GM12875 (cell line): ENCODE measurements at regions not wholly inside any gene's neighbourhood (a gene's known extent, or its start where the extent isn't known, plus 50 kb on each side); places are given as distances from the start of the nearest gene placed in this dataset.
"Not testable (repeated sequence)": the region's sequence is repeated elsewhere in the genome, so short reads cannot be mapped to it uniquely, and the experiment has no call there.

Experiments
- H3K4me3 ChIP-seq: one replicate; pipeline ENCODE4 v1.5.1; 2011; ENCODE audit warnings: low read depth, low read length, control low read depth
- TF ChIP-seq, protein P1 (sequence below): IDR thresholded peaks from 2 replicates; pipeline ENCODE4 v1.5.1; 2011; ENCODE audit warnings: low read depth, mild to moderate bottlenecking, control low read depth, inconsistent platforms, low read length, moderate library complexity, borderline replicate concordance; ENCODE audit not compliant: insufficient read depth

GRCh38 chrX:92081250-92081649 lies 302.1 kb downstream of the PCDH11X start:
- H3K4me3 ChIP-seq: not testable (repeated sequence)

DNA sequence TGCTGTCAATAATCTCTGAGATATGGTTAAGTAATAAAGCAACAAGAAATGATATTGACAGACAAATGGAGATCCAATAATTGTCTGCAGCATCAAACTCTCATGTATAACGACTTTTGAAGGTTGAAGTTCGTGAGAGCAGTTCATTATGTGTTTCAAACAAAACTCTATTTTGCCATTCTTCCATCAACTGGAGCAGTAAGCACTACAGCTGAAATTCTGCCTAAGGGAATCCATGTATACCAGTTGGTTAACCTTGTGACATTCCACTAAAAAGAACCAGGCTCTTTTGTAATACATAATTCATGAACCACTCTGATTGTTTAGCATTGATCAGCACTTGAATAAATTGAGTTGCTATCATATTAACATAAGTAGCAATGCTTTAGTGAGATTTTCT lies 311.6 kb downstream of the PCDH11X start:
- H3K4me3 ChIP-seq: not testable (repeated sequence)

DNA sequence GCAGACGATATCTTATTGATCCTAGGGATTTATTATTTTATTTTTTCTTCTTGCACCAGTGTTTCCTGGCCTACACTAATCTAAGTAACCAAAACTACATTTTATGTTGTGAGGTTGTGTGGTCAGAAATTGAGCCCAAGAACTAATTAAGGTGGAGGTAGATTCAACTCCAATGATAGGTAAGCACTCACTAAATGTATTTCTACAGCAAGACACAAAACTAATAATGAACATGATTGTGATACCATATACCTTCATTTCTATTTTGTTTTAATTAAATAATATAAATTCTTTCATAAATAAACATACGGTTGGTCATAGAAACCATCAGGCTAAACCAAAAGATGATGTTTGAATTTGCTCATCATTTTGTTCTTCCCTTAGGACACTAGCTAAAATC lies 319.0 kb downstream of the PCDH11X start:
- not testable (repeated sequence) for H3K4me3 ChIP-seq

DNA sequence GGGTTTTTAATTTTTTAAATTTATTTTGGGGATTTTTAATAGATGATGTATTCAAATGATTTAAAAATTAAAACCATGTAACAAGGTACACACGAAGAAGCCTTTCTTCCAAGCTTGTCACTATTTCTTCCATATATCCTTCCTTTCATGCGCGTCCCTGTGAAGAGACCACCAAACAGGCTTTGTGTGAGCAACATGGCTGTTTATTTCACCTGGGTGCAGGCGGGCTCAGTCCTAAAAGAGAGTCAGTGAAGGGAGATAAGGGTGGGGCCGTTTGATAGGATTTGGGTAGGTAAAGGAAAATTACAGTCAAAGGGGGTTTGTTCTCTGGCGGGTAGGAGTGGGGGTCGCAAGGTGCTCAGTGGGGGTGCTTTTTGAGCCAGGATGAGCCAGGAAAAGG lies 320.9 kb downstream of the PCDH11X start:
- not testable (repeated sequence) for H3K4me3 ChIP-seq

GRCh38 chrX:92105693-92106092 lies 326.5 kb downstream of the PCDH11X start:
- H3K4me3 ChIP-seq: not testable (repeated sequence)

- not testable (repeated sequence) for H3K4me3 ChIP-seq
These were observed 327.5 kb downstream of the PCDH11X start for GRCh38 chrX:92106671-92107070.

GRCh38 chrX:92110410-92110911 lies 331.3 kb downstream of the PCDH11X start:
- H3K4me3 ChIP-seq: not testable (repeated sequence)

GRCh38 chrX:92117701-92118100 lies 338.5 kb downstream of the PCDH11X start:
- H3K4me3 ChIP-seq: not testable (repeated sequence)

DNA sequence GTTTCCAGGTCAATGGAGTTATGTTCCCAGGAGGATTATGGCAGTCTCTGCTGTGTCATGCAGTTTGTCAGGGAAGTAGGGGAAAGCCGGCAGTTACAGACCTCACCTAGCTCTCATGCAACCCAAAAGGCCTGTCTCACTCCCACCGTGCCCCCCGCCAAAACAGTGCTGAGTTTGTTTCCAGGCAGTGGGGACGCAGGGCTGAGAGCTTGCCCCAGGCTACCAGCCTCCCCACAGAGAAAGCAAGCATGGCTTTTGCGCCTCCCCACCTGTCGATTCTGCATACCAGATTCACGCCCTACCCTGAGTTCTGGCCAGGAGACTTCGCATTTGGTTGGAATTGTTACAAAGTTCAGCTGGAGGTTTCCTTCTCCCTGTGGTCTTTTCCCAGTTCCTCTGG lies 383.9 kb downstream of the PCDH11X start:
- not testable (repeated sequence) for H3K4me3 ChIP-seq

DNA sequence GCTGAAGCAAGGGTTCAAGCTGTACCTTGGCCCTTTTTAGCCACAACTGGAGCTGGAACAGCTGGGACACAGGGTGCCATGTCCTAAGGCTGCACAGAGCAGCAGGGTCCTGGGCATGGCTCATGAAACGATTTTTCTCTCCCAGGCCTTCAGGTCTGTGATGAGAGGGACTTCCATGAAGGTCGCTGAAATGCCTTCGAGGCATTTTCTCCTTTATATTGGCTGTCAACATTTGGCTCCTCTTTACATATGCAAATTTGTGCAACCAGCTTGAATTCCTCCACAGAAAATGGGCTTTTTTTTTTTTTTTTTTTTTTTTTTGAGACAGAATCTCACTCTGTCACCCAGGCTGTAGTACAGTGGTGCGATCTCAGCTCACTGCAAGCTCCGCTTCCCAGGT lies 430.8 kb downstream of the PCDH11X start:
- H3K4me3 ChIP-seq: no peak overlapping the region
- TF ChIP-seq, protein P1, sequence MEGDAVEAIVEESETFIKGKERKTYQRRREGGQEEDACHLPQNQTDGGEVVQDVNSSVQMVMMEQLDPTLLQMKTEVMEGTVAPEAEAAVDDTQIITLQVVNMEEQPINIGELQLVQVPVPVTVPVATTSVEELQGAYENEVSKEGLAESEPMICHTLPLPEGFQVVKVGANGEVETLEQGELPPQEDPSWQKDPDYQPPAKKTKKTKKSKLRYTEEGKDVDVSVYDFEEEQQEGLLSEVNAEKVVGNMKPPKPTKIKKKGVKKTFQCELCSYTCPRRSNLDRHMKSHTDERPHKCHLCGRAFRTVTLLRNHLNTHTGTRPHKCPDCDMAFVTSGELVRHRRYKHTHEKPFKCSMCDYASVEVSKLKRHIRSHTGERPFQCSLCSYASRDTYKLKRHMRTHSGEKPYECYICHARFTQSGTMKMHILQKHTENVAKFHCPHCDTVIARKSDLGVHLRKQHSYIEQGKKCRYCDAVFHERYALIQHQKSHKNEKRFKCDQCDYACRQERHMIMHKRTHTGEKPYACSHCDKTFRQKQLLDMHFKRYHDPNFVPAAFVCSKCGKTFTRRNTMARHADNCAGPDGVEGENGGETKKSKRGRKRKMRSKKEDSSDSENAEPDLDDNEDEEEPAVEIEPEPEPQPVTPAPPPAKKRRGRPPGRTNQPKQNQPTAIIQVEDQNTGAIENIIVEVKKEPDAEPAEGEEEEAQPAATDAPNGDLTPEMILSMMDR: no peak

- no peak overlapping the region for H3K4me3 ChIP-seq
- TF ChIP-seq, protein P1: no peak
These were observed 434.6 kb downstream of the PCDH11X start for GRCh38 chrX:92213786-92214185.

DNA sequence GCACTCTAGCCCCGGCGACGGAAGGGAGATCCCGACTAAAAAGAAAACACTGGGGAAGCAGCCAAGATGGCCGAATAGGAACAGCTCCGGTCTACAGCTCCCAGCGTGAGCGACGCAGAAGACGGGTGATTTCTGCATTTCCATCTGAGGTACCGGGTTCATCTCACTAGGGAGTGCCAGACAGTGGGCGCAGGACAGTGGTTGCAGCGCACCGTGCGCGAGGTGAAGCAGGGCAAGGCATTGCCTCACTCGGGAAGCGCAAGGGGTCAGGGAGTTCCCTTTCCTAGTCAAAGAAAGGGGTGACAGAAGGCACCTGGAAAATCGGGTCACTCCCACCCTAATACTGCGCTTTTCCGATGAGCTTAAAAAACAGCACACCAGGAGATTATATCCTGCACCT lies 435.8 kb downstream of the PCDH11X start:
- not testable (repeated sequence) for H3K4me3 ChIP-seq

DNA sequence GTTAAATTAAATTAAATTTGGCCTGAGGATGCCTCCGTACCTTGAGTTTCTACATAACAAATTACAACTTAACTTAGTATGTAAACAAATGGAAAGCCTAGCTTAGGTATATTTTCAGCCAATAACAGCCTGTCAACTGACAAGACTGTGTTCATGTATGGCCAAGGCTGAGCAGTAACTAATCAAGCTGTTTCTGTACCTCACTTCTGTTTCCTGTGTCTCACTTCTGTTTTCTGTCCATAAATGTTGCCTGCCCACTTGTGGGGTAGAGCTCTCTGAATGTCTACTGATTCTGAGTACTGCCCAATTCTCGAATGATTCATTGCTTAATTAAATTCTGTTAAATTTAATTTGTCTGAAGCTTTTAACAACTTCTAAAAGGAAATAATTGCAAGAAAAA lies 445.2 kb downstream of the PCDH11X start:
- H3K4me3 ChIP-seq: no peak overlapping the region
- TF ChIP-seq, protein P1: no peak
